ENCODE measurements at regions not wholly inside any gene's neighbourhood (a gene's known extent, or its start where the extent isn't known, plus 50 kb on each side); places are given as distances from the start of the nearest gene placed in this dataset.

- no peak for DNase-seq
Measured at GRCh38 chr14:85409481-85410210, 120.3 kb upstream of the FLRT2 start.

DNA sequence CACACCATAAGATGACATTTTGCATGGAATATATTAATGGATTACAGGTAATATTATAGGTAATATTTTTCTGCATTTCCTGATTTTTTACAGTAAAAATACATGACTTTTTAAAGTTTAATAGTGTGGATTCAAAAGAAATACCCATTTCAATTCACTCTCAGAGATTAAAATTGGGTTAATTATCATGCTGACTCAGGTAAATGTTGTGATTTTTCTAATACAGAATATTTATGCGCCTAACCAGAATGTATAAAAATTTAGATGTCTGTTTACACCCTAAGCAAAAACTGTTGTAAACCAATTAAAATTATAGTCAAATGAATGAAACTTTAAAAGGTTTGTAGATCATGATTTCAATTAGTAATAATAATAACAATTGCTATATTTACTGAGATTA, 117.2 kb upstream of the FLRT2 start:
- DNase-seq, result no peak

- no peak for DNase-seq
Measured at GRCh38 chr14:85413836-85414526, 116.0 kb upstream of the FLRT2 start.

GRCh38 chr14:85415015-85415712, 114.8 kb upstream of the FLRT2 start:
- DNase-seq, result no peak

- no peak for DNase-seq
Measured at GRCh38 chr14:85416771-85417170, 113.2 kb upstream of the FLRT2 start.

DNA sequence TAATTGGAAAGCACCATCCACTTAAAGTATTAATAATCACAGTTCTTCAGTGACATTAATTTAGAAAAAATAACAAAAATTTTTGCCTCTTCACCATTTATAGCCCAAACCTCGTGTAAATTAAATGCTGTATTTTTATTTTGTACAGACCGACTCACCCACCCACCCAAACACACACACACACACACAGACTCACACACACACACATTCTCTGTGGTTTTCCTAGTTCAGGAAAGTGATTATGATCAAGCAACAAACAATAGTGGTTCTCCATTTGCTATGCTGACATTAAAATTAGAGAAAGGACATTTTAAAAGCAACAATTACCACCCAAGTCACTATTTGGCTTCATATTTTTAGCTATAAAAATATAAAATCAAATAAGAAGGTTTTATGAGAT, 112.5 kb upstream of the FLRT2 start:
- DNase-seq, result no peak

GRCh38 chr14:85418721-85419120, 111.2 kb upstream of the FLRT2 start:
- DNase-seq, result no peak

DNA sequence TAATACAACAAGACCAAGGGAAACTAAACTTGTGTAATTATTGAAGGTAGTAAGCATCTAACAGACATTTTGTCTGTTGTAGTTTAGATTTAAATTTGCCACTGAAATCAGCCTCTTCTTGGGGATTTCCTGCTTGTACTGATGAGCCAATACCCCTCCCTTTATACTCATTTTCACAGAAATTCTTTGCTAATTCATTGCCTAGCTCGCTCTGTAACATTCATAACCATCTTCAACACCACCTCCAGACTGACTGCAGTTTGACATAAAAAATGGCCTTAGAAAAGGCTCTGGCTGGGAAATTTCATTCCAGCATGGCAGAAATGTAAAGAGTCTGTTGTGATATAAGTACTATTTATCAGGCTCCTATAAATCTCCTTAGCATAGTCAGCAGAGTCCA, 109.7 kb upstream of the FLRT2 start:
- no peak for DNase-seq

DNA sequence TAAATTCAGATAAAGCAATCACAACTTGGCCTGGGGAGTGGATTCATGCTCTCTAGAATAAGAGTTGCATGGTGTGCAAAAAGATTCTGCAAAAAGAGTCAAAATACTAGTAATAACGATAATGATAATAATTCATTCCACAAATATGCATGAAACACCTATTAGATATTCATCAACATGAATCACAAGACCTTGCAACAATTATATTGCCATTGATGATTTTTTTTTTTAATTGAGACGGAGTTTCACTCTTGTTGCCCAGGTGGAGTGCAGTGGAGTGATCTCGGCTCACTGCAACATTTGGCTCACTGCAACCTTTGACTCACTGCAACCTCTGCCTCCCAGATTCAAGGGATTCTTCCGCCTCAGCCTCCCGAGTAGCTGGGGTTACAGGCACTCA, 109.2 kb upstream of the FLRT2 start:
- DNase-seq, result no peak

DNA sequence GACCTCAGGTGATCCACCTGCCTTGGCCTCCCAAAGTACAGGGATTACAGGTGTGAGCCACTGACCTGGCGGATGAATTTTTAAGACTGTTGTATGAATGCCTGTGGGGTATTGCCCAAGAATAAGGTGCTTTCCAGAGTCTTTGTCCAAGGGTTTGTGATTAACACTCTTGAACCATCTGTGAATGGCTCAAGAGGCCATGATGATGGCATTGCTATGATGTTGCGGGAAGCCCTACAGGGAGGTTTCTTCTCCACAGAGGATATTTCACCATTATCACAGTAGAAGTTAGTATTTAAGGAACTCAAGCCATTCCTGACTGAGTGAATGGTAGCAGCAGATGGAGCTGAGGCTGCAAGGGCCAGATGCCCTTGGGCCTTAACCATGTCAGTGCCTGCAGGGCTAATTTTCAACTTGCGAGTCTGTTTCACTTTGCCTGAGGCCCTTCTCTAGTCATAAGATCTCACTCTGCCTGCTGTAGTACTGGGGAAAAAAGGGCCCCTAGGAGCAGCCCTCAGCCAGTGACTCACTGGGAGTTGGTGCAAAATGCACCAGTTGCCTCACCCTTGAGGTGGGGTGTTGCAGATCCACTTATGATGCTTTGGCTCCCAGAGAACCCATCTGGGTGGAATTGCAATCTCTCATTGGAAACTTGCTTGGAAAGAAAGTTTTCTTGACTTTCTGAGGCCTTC, 108.6 kb upstream of the FLRT2 start:
- DNase-seq, result no peak

DNA sequence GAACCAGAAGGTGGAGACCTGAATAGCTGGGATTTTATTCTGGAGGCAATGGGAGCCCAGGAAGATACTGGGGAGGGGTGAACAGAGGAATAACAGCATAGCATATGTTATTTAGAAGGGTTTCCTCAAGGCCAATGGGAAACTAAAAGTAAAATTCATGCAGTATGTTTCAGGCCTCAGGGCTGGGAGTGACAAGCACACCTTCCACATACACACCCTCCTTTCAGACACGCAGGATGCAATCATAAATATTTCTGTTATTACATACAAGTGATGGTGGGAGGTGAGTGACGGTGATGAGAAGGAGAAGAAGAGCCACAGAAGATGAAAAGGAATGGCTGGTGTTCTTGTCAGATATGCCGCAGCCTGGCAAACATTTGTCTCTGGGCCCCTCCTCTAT, 106.1 kb upstream of the FLRT2 start:
- DNase-seq, result no peak

DNA sequence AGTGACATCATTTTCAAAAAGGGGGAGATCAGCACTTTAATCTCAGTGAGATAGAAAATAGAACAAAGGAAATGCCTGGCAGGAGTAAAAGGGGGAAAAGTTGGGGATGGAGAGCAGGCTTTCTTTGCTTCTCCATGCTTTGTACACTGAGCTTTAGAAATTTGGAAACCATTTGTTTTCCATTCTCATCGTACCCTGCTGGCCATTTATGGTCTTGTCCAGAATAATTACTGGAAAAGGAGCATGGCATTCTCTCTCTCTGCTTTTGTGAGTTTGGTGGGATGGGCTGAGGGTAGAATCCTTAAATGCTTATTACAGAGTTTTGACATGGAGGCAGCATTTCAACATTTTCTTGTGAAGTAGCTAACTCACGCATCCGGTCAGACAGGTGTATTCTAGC, 104.4 kb upstream of the FLRT2 start:
- no peak for DNase-seq

DNA sequence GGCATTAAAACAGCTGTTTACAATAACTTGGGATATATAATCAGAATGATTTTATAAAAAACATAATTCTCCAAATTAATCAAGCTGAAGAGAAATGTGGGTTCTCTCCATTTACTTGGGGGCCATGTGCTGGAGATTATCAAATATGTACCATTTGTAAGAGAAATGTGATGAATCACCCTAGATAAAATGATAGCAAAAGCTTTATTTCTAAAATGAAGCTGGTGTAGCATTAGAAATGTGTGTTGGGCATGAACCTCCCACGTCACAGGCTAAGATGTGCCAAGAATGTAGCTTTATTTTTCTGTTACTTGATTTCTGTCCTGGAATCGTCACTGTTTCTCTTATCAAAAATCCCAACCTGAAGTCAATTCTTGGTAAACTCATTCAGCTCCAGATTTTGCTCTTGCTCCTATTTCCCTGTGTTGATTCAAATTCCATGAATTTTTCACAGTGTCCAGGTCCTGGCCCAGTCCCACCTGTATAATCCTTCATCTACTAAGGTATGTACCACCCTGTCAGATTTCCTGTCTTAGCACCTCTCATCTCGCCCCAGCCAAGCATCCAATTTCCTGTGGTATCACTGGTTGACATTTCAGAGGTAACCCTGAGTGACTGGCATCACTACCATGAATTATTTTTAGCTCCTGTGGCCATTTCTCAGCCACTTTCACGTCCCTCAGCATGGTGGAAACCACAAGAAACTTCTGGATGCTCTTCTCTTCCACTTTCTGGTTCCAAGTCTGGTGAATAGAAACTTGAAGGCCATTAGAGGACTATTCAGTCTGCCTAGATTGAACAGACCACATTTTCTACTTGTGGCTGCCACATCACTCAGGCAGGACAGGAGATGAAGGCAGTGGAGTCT, 103.6 kb upstream of the FLRT2 start:
- DNase-seq, result no peak

- DNase-seq, result no peak
Measured at GRCh38 chr14:85428926-85429325, 101.0 kb upstream of the FLRT2 start.

DNA sequence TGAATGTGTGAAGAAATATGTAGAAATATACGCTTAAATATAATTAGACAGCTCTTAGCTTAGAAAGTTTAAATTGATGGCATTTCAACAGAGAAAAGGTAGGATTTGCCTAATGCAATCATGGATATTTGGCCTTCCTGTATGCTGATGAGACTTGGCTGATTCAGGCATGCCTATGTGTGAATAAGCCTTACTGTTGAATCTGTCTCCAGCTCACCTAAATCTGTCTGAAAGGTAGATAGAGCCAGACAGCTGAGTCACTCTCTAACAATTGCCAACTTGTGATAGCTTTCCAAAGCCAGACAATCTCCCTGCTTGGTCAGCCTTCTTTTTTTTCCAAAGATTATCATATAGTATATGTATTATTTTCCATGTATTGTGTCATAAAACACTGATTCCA, 92.8 kb upstream of the FLRT2 start:
- DNase-seq, result no peak

GRCh38 chr14:85438001-85438400, 91.9 kb upstream of the FLRT2 start:
- DNase-seq, result no peak

- DNase-seq, result no peak
Measured at GRCh38 chr14:85438481-85438942, 91.4 kb upstream of the FLRT2 start.

DNA sequence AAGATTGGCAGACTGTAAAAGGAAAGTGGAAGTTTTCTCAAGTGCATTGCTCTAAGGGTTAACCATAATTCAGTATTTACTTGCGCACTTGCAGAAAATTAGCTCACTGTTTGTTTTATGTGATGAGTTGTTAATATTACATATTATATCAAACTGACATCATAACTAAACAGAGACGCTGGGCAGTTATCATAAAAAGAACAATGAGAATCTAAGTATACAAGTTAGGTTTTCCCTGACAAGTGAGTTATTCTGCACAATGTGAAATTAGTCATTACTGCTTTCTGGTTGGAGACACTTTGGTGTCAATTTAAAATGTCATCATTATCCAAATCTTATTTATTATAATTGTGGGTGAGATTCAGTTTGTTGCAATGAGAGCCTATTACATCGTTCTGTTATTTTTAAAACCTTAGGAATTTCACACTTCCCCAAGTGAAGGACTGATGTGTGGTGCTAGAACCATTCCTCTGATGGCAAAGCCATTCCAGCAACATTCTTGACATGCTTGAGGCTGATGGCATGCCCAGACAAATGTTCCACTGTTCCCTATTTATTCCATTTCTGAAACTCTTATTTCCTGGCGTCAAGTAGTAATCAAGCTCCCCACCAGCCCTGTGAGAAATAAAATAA, 90.1 kb upstream of the FLRT2 start:
- DNase-seq, result no peak

GRCh38 chr14:85441909-85442643, 87.9 kb upstream of the FLRT2 start:
- DNase-seq, result no peak

GRCh38 chr14:85442996-85443395, 86.9 kb upstream of the FLRT2 start:
- DNase-seq, result no peak

DNA sequence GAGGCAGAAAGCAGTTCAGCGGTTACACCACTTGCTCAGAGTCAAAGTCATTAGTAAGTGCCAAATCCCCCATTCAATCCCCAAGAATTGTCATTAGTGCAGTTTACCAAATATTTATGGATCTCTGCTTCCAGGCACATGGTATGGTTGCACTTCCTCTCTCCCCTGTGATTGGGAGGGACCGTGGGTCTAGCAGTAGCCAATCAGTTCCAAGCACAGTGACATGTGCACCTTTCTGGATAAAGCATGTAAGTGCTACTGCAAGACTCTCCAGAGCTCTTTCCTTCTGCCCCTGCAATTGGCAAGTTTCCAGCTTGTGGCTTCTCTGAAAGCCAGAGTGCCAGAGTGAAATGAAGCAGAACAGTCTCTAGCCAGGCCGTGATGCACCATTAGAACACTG, 85.3 kb upstream of the FLRT2 start:
- no peak for DNase-seq
